Middle frontal gyrus (tissue), 1 donor: ENCODE measurements at regions not wholly inside any gene's neighbourhood (a gene's known extent, or its start where the extent isn't known, plus 50 kb on each side); places are given as distances from the start of the nearest gene placed in this dataset.
"Not testable (repeated sequence)": the region's sequence is repeated elsewhere in the genome, so short reads cannot be mapped to it uniquely, and the experiment has no call there.

Experiments
- DNase-seq: peaks from one replicate; pipeline ENCODE4 v3.0.0-alpha.2; 2015; ENCODE audit warnings: low spot score; ENCODE audit errors: extremely low spot score

GRCh38 chr13:64127192-64127591 is 2711.5 kb upstream of the PCDH20 start:
- DNase-seq = no peak

GRCh38 chr13:64121023-64121709 is 2705.5 kb upstream of the PCDH20 start:
- DNase-seq = not testable (repeated sequence)

GRCh38 chr13:64099994-64100393 is 2684.3 kb upstream of the PCDH20 start:
- DNase-seq = no peak

- no peak for DNase-seq
These were observed 2674.7 kb upstream of the PCDH20 start for GRCh38 chr13:64090311-64090710.

- DNase-seq = no peak
These were observed 2672.8 kb upstream of the PCDH20 start for GRCh38 chr13:64088491-64088890.

- DNase-seq = no peak
These were observed 2672.0 kb upstream of the PCDH20 start for GRCh38 chr13:64087624-64088023.

GRCh38 chr13:64083811-64084210 is 2668.2 kb upstream of the PCDH20 start:
- DNase-seq = no peak

- no peak for DNase-seq
These were observed 2667.7 kb upstream of the PCDH20 start for GRCh38 chr13:64083396-64083795.

- no peak for DNase-seq
These were observed 2662.9 kb upstream of the PCDH20 start for GRCh38 chr13:64078480-64078936.

GRCh38 chr13:64078025-64078424 is 2662.4 kb upstream of the PCDH20 start:
- no peak for DNase-seq

- DNase-seq = not testable (repeated sequence)
These were observed 2661.6 kb upstream of the PCDH20 start for GRCh38 chr13:64077132-64077835.

GRCh38 chr13:64075543-64076271 is 2660.1 kb upstream of the PCDH20 start:
- DNase-seq = no peak

GRCh38 chr13:64074971-64075474 is 2659.4 kb upstream of the PCDH20 start:
- DNase-seq = no peak

GRCh38 chr13:64073203-64073602 is 2657.6 kb upstream of the PCDH20 start:
- no peak for DNase-seq

GRCh38 chr13:64071352-64071751 is 2655.7 kb upstream of the PCDH20 start:
- no peak for DNase-seq

GRCh38 chr13:64069892-64070291 is 2654.2 kb upstream of the PCDH20 start:
- no peak for DNase-seq

GRCh38 chr13:64066711-64067110 is 2651.1 kb upstream of the PCDH20 start:
- DNase-seq = no peak

- DNase-seq = no peak
These were observed 2646.0 kb upstream of the PCDH20 start for GRCh38 chr13:64061649-64062048.

- DNase-seq = no peak
These were observed 2641.8 kb upstream of the PCDH20 start for GRCh38 chr13:64057372-64058020.

- DNase-seq = no peak
These were observed 2638.7 kb upstream of the PCDH20 start for GRCh38 chr13:64054321-64054720.

- DNase-seq = no peak
These were observed 2636.9 kb upstream of the PCDH20 start for GRCh38 chr13:64052521-64052920.
